Left hindlimb (tissue), 1 donor: ENCODE measurements at regions not wholly inside any gene's neighbourhood (a gene's known extent, or its start where the extent isn't known, plus 50 kb on each side); places are given as distances from the start of the nearest gene placed in this dataset.
A peak's percentile ranks its signal among the peaks of the same experiment; 100 is the strongest.

Experiments used
- DNase-seq: peaks from one replicate; pipeline ENCODE4 v3.0.0-alpha.2; 2018

DNA sequence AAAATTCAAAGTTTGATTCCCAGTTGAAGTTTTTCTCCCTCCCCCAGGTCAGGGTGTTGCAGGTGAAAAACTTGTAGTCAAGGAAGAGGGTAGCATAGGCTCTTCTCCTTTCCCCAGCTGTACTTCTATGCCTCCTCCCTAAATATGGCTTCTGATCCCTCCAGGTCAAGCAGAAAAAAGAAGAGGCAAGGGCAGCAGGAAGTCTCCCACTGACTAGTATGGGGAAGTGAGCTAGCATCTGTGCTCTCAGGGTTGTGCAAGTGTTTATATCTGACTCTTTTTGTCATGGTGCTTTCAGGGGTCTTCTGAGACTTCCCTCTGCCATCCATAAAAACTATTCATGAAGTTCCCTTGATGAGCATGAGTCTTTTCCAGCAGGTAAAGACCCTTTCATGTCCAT lies 76.0 kb downstream of the ATPSCKMT start:
- DNase-seq: no peak

GRCh38 chr5:10172247-10172646 lies 77.4 kb downstream of the ATPSCKMT start:
- no peak for DNase-seq

GRCh38 chr5:10169359-10169758 lies 80.3 kb downstream of the ATPSCKMT start:
- no peak for DNase-seq

- DNase-seq: no peak
Measured at GRCh38 chr5:10168254-10168653, 81.4 kb downstream of the ATPSCKMT start.

DNA sequence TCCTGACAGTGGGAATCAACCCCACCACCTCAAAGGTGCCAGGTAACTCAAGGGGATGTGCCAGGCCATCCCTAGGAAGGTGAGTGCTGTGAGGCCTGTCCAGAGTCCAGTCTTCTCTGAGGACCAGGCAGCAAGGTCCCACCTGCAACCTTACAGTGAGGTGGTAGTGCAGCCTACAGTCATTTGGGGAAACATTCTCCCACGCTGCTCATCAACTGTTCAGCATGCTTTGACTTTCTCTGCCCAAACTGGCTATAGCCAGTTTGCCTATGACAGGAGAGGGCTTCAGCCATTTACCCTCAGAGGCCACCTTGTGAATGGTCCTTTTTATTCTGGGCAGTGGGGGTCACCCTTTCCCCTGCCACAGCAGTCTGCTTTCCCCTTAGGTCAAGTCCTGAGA lies 81.9 kb downstream of the ATPSCKMT start:
- no peak for DNase-seq

DNA sequence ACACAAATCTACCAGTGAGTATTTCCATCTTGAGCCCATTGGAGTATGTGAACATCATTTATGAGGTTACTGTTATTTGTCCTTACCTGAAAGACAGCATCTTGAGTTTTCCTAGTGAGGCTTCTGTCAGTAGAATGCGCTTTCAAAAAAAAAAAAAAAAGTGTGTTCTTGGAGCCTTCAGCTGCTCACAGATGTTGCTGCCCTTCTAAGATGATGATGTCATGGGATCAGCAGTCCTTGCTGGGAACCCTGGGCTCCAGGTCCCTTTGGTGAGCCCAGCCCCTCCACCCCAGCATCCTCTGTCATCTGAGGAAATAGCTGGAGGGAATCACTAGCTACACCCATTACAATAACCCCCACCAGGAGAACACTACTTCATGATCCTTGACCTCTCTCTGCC lies 83.3 kb downstream of the ATPSCKMT start:
- no peak for DNase-seq

DNA sequence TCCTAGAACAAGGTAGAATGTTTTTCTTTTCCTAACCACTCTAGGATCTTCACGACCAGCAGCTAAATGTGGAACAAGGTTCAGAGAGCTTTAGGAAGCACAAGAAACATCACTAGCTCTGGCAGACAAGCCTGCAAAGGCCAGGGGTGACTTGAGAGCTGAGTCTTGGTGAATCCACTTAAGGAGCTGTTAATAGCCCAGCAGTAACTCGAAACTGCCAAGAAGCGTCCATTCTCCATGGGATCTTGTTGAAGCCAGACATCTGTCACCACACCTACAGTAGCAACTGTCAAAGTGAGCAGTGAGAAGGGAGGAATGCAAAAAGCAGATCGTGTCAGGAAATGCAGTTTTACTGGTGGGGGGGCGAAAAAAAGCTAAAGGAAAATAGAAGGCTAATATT lies 87.2 kb downstream of the ATPSCKMT start:
- no peak for DNase-seq

- no peak for DNase-seq
Measured at GRCh38 chr5:10161778-10162177, 87.9 kb downstream of the ATPSCKMT start.

DNA sequence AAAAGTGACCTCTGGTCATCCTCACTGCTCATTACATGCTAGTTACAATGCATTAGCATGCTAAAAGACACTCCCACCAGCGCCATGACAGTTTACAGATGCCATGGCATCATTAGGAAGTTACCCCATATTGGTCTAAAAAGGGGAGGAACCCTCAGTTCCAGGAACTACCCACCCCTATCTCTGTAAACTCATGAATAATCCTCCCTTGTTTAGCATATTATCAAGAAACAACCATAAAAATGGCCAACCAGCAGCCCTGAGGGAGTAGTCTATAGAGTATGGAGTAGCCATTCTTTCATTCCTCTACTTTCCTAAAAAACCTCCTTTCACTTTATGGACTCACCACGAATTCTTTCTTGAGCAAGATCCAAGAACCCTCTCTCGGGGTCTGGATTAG lies 89.4 kb downstream of the ATPSCKMT start:
- DNase-seq: no peak

DNA sequence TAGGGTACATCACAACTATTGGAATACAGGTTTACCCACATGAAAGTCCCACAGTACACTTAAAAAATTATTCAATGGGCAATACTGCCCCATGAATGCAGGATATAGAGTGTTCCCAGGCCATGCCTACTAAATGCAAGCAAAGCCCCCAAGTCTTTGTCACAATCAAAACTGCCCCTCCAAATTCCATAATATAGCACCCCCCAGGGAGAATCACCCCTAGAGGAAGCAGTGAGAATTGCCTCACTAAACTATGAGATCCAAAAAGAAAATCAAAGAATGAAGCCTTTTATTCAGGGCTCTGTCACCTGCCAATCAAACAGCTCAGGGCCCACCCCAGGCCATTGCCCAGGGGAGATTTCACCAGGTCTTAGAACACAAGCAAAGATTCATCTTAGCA lies 90.8 kb downstream of the ATPSCKMT start:
- no peak for DNase-seq

- DNase-seq: no peak
Measured at GRCh38 chr5:10157085-10157669, 92.5 kb downstream of the ATPSCKMT start.

DNA sequence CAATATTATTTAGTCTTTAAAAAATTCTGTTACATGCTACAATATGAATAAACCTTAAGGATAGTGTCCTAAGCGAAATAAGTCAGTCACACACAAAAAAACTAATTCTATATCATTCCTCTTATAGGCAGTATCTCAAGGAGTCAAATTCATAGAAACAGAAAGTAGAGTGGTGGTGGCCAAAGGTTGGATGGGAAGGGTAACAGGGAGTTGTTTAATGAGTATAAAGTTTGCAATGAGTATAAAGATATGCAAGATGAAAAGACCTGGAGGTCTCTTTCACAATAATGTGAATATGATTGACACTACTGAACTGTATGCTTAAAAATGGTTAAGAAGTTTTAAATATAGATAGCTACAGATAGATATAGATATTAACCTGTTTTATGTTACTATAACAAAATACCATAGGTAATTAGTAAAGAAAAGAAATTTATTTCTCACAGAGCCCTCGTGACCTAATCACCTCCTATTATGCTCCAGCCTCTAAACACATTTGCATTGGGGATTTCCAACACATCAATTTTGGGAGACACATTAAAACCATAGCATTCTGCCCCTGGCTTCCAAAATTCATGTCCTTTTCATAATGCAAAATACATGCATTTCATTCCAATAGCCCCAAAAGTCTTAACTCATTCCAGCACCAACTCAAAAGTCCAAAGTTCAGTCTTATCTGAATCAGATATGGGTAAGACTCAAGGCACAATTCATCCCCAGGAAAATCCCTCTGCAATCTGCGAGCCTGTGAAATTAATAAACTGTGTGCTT lies 93.6 kb downstream of the ATPSCKMT start:
- DNase-seq: no peak

- no peak for DNase-seq
Measured at GRCh38 chr5:10153808-10154537, 95.7 kb downstream of the ATPSCKMT start.

- DNase-seq: no peak
Measured at GRCh38 chr5:10153394-10153793, 96.3 kb downstream of the ATPSCKMT start.

DNA sequence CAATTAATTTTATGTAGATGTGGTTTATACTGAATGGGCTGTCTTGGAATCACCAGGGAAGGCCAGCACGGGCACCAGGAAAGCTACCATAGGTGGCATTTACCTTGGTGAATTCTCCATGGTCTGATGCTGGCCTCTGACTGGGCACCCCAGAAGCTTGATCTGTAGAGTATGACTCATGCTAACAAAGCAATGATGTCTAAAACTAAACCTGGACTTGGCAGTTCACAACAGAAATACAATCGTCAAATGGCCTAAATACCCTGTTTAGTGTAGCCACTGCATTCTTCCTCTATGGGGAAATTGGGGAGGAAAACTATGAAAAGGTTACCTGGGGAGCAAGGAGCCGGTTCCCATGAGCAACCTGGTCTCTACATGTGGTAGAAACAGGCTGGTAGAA lies 98.0 kb downstream of the ATPSCKMT start:
- DNase-seq: no peak

GRCh38 chr5:10149911-10150310 lies 99.8 kb downstream of the ATPSCKMT start:
- no peak for DNase-seq

DNA sequence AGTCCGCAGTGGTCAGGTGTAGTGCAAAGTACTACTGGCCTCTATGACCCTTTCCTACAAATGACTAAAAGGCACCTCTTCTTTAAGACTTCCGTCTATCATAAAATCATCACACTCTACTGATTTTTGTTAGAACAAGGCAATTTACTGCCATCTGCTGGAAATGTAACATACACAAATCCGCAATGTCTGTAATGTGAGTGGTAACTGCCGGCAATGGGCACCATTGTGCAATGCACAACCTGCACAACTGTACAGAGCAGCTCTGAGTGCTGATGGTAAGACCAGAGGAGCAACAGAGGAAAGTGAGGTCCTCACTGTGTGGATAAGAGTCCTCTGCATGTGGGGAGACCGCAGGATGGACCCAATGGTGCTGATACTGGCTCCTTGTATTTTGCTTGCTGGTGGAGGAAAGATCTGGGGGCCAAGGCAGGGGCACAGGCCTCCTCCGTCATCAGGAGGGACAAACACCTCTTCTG lies 103.7 kb downstream of the ATPSCKMT start:
- DNase-seq: no peak

DNA sequence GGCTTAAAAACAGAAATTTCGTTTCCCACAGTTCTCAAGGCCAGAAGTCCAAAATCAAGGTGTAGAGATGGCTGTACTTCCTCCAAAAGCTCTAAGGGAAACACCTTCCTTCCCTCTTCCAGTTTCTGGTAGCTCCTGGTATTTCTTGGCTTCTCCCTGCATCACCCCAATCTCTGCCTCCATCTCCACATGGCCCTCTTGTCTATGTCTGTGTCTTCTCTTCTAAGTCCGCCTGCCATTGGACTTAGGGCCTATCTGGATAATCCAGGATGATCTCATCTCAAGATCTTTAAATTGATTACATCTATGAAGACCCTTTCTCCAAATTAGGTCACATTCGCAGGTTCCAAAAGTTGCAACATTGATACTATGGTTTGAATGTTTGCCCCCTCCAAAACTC lies 105.6 kb downstream of the ATPSCKMT start:
- no peak for DNase-seq

DNA sequence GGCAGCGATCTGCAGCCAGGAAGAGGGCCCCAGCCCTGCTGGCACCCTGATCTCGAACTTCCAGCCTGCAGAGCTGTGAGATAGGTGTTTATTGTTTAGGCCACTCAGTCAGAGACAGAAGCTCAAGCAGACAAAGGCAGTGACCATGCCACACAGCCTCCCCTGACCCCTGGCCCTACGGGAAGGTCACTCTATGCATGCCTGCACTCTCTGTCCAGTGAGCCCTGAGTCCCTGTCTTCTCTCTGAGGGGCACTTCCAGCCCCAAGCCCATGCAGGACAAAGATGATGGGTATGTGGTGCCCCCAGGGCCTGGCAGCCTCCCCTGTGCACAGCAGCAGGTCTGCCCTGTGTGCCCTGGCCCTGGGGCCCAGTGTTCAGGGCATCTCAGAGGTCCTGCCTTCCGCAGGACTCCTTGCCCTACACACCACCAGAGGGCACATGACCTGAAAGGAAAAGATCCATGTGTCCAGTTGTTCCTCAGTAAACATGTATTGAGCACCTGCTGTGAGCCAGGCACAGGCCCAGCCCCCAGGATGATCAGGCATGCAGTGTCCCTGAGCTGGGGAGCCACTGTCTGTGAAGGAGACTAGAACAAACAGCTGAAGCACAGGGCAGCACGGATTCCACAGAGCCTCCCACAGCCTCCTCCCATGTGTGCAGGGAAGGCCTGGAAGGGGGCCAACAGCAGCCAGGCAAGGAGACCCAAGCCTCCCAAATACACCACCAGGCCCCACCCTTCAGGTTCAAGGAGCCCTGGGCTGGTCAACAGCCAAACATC lies 109.3 kb downstream of the ATPSCKMT start:
- DNase-seq: peak; percentile 52

GRCh38 chr5:10138395-10139057 lies 111.2 kb downstream of the ATPSCKMT start:
- DNase-seq: no peak

- DNase-seq: no peak
Measured at GRCh38 chr5:10133830-10134229, 115.9 kb downstream of the ATPSCKMT start.

- no peak for DNase-seq
Measured at GRCh38 chr5:10130881-10131280, 118.8 kb downstream of the ATPSCKMT start.

GRCh38 chr5:10126900-10127299 lies 122.8 kb downstream of the ATPSCKMT start:
- DNase-seq: no peak
